K562 (cell line): ENCODE measurements at regions not wholly inside any gene's neighbourhood (a gene's known extent, or its start where the extent isn't known, plus 50 kb on each side); places are given as distances from the start of the nearest gene placed in this dataset.

Experiments
- E2F4 ChIP-seq: sonication (generic); formaldehyde crosslinking; IDR thresholded peaks from 2 replicates; pipeline ENCODE4 v1.8.0; 2022; ENCODE audit warnings: mild to moderate bottlenecking, low read depth, missing genetic modification reagents
- FOXK1 ChIP-seq: sonication (generic); formaldehyde crosslinking; IDR thresholded peaks from 2 replicates; pipeline ENCODE4 v1.8.0; 2022; ENCODE audit warnings: missing genetic modification reagents, mild to moderate bottlenecking, borderline replicate concordance
- IRF2 ChIP-seq: sonication (generic); formaldehyde crosslinking; IDR thresholded peaks from 2 replicates; pipeline ENCODE4 v1.8.1; 2022; ENCODE audit warnings: mild to moderate bottlenecking, missing genetic modification reagents
- KAT2B ChIP-seq: IDR thresholded peaks from one replicate; pipeline ENCODE4 v1.6.1; 2012; ENCODE audit warnings: low read depth, mild to moderate bottlenecking, control low read depth, inconsistent platforms, low read length, moderate library complexity
- LEF1 ChIP-seq: fragments of 450-650 bp; IDR thresholded peaks from 2 replicates; pipeline ENCODE4 v1.6.1; 2016; ENCODE audit warnings: mild to moderate bottlenecking
- MTF1 ChIP-seq: fragments of 250-450 bp; sonication (Bioruptor Pico); IDR thresholded peaks from 2 replicates; pipeline ENCODE4 v1.9.0; 2021; ENCODE audit warnings: moderate library complexity, mild to moderate bottlenecking, inconsistent platforms, borderline replicate concordance
- POLR2A ChIP-seq: fragments of 450-650 bp; conservative IDR thresholded peaks from 2 replicates; pipeline ENCODE4 v1.6.1; 2016
- POLR2AphosphoS5 ChIP-seq: IDR thresholded peaks from 2 replicates; pipeline ENCODE4 v1.6.1; 2011; ENCODE audit warnings: mild to moderate bottlenecking, low read depth, low read length, moderate library complexity; ENCODE audit not compliant: control insufficient read depth, insufficient read depth
- SMAD3 ChIP-seq: fragments of 450-650 bp; formaldehyde crosslinking; conservative IDR thresholded peaks from 2 replicates; pipeline ENCODE4 v1.4.0; 2020; ENCODE audit warnings: mild to moderate bottlenecking
- SP2 ChIP-seq: IDR thresholded peaks from 2 replicates; pipeline ENCODE4 v1.6.1; 2011; ENCODE audit warnings: mild to moderate bottlenecking, low read depth, low read length, moderate library complexity; ENCODE audit not compliant: poor library complexity, severe bottlenecking; ENCODE audit errors: extremely low read depth
- WHSC1 ChIP-seq: IDR thresholded peaks from one replicate; pipeline ENCODE4 v1.6.1; 2012; ENCODE audit warnings: low read length, control low read depth, inconsistent platforms
- ZNF263 ChIP-seq: sonication (generic); formaldehyde crosslinking; IDR thresholded peaks from 2 replicates; pipeline ENCODE4 v1.8.0; 2022; ENCODE audit warnings: mild to moderate bottlenecking, missing genetic modification reagents, borderline replicate concordance
- TF ChIP-seq, protein P1 (sequence below), 2 experiments: fragments of 450-650 bp; formaldehyde crosslinking in 1 of 2; IDR thresholded peaks; 2 replicates each; pipeline versions ENCODE4 v1.4.0 to v1.6.1; 2014 to 2020; ENCODE audit warnings: mild to moderate bottlenecking in 2 of 2, borderline replicate concordance in 1 of 2, low read depth in 1 of 2

- no peak for TF ChIP-seq POLR2AphosphoS5
- TF ChIP-seq MTF1 (CRISPR knock-in tag), result no peak
- TF ChIP-seq WHSC1, result no peak
- TF ChIP-seq LEF1, result no peak
- no peak for TF ChIP-seq FOXK1
- no peak for TF ChIP-seq POLR2A
- TF ChIP-seq, protein P1, sequence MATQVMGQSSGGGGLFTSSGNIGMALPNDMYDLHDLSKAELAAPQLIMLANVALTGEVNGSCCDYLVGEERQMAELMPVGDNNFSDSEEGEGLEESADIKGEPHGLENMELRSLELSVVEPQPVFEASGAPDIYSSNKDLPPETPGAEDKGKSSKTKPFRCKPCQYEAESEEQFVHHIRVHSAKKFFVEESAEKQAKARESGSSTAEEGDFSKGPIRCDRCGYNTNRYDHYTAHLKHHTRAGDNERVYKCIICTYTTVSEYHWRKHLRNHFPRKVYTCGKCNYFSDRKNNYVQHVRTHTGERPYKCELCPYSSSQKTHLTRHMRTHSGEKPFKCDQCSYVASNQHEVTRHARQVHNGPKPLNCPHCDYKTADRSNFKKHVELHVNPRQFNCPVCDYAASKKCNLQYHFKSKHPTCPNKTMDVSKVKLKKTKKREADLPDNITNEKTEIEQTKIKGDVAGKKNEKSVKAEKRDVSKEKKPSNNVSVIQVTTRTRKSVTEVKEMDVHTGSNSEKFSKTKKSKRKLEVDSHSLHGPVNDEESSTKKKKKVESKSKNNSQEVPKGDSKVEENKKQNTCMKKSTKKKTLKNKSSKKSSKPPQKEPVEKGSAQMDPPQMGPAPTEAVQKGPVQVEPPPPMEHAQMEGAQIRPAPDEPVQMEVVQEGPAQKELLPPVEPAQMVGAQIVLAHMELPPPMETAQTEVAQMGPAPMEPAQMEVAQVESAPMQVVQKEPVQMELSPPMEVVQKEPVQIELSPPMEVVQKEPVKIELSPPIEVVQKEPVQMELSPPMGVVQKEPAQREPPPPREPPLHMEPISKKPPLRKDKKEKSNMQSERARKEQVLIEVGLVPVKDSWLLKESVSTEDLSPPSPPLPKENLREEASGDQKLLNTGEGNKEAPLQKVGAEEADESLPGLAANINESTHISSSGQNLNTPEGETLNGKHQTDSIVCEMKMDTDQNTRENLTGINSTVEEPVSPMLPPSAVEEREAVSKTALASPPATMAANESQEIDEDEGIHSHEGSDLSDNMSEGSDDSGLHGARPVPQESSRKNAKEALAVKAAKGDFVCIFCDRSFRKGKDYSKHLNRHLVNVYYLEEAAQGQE (IDR thresholded peaks at IDR 0.05; ENCODE audit: borderline replicate concordance), result no peak
- TF ChIP-seq, protein P1 (CRISPR knock-in tag; IDR thresholded peaks at IDR 0.05; ENCODE audit: low read depth), result no peak
- TF ChIP-seq KAT2B, result no peak
- no peak for TF ChIP-seq E2F4
- no peak for TF ChIP-seq IRF2
- TF ChIP-seq ZNF263, result no peak
- TF ChIP-seq SP2, result no peak
- TF ChIP-seq SMAD3 (CRISPR knock-in tag), result no peak
Observed at GRCh38 chr10:111488668-111489067, 411.8 kb downstream of the ADRA2A start.
